ENCODE measurements at regions not wholly inside any gene's neighbourhood (a gene's known extent, or its start where the extent isn't known, plus 50 kb on each side); places are given as distances from the start of the nearest gene placed in this dataset.
"Not testable (repeated sequence)": the region's sequence is repeated elsewhere in the genome, so short reads cannot be mapped to it uniquely, and the experiment has no call there.

DNA sequence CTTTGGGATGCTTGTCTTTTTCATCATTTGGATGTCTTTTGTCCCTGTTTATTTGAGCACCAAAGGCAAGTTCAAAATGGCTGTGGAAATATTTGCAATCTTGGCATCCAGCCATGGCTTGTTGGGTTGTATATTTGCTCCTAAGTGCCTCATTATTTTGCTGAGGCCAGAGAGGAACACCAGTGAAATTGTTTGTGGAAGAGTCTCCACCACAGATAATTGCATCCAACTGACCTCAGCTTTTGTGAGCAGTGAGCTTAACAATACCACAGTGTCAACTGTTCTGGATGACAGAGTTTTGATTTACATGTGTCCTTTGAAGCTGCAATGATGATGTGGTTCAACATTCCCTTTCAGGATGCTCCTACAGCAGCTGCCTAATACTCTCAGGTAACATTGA, 83.0 kb upstream of the KCNAB1 start:
- ATAC-seq = no peak
- TF ChIP-seq ZFP30 (CRISPR knock-in tag; IDR thresholded peaks at IDR 0.05) (no peak), GLIS3 (CRISPR knock-in tag; IDR thresholded peaks at IDR 0.05) (no peak), ARNTL (CRISPR knock-in tag; IDR thresholded peaks at IDR 0.05; ENCODE audit: borderline replicate concordance, low read depth) (no peak), ZNF565 (CRISPR knock-in tag; conservative IDR thresholded peaks at IDR 0.05; ENCODE audit: low read depth) (no peak), ZNF70 (CRISPR knock-in tag; IDR thresholded peaks at IDR 0.05) (no peak), RARB (CRISPR knock-in tag; IDR thresholded peaks at IDR 0.05) (no peak)
- TF ChIP-seq, protein P1, sequence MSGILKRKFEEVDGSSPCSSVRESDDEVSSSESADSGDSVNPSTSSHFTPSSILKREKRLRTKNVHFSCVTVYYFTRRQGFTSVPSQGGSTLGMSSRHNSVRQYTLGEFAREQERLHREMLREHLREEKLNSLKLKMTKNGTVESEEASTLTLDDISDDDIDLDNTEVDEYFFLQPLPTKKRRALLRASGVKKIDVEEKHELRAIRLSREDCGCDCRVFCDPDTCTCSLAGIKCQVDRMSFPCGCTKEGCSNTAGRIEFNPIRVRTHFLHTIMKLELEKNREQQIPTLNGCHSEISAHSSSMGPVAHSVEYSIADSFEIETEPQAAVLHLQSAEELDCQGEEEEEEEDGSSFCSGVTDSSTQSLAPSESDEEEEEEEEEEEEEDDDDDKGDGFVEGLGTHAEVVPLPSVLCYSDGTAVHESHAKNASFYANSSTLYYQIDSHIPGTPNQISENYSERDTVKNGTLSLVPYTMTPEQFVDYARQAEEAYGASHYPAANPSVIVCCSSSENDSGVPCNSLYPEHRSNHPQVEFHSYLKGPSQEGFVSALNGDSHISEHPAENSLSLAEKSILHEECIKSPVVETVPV (CRISPR knock-in tag; IDR thresholded peaks at IDR 0.05) = no peak
- TF ChIP-seq, protein P2, sequence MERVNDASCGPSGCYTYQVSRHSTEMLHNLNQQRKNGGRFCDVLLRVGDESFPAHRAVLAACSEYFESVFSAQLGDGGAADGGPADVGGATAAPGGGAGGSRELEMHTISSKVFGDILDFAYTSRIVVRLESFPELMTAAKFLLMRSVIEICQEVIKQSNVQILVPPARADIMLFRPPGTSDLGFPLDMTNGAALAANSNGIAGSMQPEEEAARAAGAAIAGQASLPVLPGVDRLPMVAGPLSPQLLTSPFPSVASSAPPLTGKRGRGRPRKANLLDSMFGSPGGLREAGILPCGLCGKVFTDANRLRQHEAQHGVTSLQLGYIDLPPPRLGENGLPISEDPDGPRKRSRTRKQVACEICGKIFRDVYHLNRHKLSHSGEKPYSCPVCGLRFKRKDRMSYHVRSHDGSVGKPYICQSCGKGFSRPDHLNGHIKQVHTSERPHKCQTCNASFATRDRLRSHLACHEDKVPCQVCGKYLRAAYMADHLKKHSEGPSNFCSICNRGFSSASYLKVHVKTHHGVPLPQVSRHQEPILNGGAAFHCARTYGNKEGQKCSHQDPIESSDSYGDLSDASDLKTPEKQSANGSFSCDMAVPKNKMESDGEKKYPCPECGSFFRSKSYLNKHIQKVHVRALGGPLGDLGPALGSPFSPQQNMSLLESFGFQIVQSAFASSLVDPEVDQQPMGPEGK (CRISPR knock-in tag; IDR thresholded peaks at IDR 0.05; ENCODE audit: borderline replicate concordance) = no peak

DNA sequence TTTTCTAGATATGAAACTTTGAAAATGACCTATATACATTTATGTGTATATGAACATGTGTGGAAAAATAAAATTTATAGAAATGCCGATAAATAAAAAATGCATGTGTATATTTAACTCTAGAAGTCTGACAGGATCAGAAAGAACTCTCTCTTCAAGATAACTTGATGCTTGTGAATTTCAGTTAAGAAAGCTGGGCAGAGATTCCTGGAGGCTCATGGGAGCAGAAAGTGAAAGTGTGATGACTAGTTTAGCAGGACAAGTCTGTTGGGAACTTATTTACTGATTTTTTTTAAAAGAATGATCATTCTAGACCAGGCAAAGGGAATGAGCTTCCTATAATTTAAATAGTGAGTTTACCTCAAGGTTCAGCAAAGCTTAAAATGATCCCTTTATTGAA, 81.5 kb upstream of the KCNAB1 start:
- TF ChIP-seq ZC3H10 (CRISPR knock-in tag; IDR thresholded peaks at IDR 0.05) (no peak), GLIS3 (CRISPR knock-in tag; IDR thresholded peaks at IDR 0.05) (no peak)
- no peak for ATAC-seq

DNA sequence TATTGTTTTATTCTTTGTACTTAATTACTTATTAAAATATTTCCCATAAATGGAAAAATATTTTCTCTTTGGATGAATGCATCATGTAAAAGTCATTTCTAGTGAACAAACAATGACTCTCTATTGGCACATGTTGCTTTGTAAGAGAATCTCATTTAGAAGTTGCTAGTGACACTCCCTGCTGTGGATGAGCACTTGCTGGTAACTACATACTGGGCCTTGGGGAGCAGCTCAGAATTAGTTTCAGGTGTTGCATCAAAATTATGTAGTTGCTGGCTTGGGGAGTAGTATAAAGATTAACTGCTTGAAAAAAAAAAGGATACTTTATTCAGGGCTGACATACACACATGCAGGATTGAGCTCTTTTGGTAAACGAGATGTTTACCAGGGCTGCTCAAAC, 80.3 kb upstream of the KCNAB1 start:
- TF ChIP-seq ZNF8 (CRISPR knock-in tag; IDR thresholded peaks at IDR 0.05) = no peak
- TF ChIP-seq ZFP30 (CRISPR knock-in tag; IDR thresholded peaks at IDR 0.05) = no peak
- no peak for TF ChIP-seq ESRRG (CRISPR knock-in tag; IDR thresholded peaks at IDR 0.05)
- no peak for TF ChIP-seq ZFP3 (CRISPR knock-in tag; IDR thresholded peaks at IDR 0.05)
- no peak for TF ChIP-seq ARNTL (CRISPR knock-in tag; IDR thresholded peaks at IDR 0.05; ENCODE audit: borderline replicate concordance, low read depth)
- no peak for TF ChIP-seq GLIS3 (CRISPR knock-in tag; IDR thresholded peaks at IDR 0.05)
- TF ChIP-seq TOX (CRISPR knock-in tag; IDR thresholded peaks at IDR 0.05; ENCODE audit: borderline replicate concordance) = no peak
- TF ChIP-seq ZNF565 (CRISPR knock-in tag; conservative IDR thresholded peaks at IDR 0.05; ENCODE audit: low read depth) = no peak
- TF ChIP-seq, protein P3, sequence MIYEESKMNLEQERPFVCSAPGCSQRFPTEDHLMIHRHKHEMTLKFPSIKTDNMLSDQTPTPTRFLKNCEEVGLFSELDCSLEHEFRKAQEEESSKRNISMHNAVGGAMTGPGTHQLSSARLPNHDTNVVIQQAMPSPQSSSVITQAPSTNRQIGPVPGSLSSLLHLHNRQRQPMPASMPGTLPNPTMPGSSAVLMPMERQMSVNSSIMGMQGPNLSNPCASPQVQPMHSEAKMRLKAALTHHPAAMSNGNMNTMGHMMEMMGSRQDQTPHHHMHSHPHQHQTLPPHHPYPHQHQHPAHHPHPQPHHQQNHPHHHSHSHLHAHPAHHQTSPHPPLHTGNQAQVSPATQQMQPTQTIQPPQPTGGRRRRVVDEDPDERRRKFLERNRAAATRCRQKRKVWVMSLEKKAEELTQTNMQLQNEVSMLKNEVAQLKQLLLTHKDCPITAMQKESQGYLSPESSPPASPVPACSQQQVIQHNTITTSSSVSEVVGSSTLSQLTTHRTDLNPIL (CRISPR knock-in tag; IDR thresholded peaks at IDR 0.05; ENCODE audit: low read depth) = no peak
- no peak for TF ChIP-seq OSR1 (CRISPR knock-in tag; IDR thresholded peaks at IDR 0.05)
- TF ChIP-seq PPARA (CRISPR knock-in tag; IDR thresholded peaks at IDR 0.05; ENCODE audit: borderline replicate concordance) = no peak
- no peak for TF ChIP-seq ZNF70 (CRISPR knock-in tag; IDR thresholded peaks at IDR 0.05)
- TF ChIP-seq, protein P1 (CRISPR knock-in tag; IDR thresholded peaks at IDR 0.05) = no peak
- no peak for TF ChIP-seq TCF4 (CRISPR knock-in tag; IDR thresholded peaks at IDR 0.05; ENCODE audit: borderline replicate concordance)
- no peak for ATAC-seq

DNA sequence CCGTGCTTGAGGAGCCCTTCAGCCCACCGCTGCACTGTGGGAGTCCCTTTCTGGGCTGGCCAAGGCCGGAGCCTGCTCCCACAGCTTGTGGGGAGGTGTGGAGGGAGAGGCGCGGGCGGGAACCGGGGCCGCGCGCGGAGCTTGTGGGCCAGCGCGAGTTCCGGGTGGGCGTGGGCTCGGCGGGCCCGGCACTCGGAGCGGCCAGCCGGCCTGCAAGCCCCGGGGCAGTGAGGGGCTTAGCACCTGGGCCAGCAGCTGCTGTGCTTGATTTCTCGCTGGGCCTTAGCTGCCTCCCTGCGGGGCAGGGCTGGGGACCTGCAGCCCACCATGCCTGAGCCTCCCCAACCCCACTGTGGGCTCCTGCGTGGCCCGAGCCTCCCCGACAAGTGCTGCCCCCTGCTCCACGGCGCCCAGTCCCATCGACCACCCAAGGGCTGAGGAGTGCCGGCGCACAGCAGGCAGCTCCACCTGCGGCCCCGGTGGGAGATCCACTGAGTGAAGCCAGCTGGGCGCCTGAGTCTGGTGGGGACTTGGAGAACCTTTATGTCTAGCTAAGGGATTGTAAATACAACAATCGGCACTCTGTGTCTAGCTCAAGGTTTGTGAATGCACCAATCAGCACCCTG, 79.0 kb upstream of the KCNAB1 start:
- not testable (repeated sequence) for ATAC-seq

DNA sequence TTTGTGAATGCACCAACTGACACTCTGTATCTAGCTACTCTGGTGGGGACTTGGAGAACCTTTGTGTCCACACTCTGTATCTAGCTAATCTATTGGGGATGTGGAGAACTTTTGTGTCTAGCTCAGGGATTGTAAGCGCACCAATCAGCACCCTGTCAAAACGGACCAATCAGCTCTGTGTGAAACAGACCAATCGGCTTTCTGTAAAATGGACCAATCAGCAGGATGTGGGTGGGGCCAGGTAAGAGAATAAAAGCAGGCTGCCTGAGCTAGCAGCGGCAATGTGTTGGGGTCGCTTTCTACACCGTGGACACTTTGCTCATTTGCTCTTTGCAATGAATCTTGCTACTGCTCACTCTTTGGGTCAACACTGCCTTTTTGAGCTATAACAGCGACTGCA, 78.5 kb upstream of the KCNAB1 start:
- not testable (repeated sequence) for ATAC-seq

DNA sequence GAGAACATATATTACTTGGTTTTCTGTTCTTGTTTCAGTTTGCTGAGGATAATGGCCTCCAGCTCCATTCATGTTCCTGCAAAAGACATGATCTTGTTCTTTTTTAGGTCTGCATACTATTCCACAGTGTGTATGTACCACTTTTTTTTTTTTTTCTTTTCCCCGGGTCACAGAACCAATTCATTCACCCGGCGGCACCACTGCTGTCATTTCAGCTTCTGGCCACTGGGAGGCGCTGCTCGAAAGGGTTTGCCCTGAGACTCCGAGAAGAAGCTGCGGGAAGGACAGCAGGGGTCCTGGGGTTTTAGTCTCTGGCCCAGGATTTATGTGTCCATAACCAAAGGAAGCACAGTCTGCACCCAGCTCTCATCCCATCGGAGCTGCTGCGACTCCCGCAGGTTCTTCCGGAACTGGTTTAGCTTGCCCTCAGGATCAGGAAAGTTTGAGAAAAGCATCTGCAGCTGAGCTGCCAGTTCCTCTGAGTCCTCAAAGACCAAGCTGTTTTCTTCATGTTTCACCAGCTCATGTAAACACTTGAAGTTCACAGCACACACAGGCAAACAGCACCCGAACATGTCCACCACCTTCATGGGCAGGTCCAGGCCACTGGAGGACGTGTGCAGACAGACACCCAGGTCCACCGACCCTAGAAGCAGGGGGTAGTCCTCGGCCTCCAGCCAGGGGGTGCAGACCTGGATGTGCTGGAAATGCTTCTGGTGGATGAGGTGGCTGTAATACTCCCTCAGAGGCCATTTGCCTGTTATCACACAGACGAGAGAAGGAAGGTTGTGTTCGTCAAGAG, 76.3 kb upstream of the KCNAB1 start:
- 0 out of 2 replicates have a peak, but pooled peaks have one; percentile 40 for TF ChIP-seq ZNF8 (CRISPR knock-in tag; IDR thresholded peaks at IDR 0.05)

More for the DNA sequence above, 76.3 kb upstream of the KCNAB1 start:
- peak; percentile 41; the same call in 2 of the 3 replicates for ATAC-seq

Measured in SK-N-SH treated with all-trans-retinoic acid at 6 μM for 48 hours (cell line).